ENCODE measurements at regions not wholly inside any gene's neighbourhood (a gene's known extent, or its start where the extent isn't known, plus 50 kb on each side); places are given as distances from the start of the nearest gene placed in this dataset.

GRCh38 chr1:199700551-199700950 lies 327.0 kb upstream of the NR5A2 start:
- in situ Hi-C loops (cut with MboI; ENCODE audit: low pct_unique_long_range_greater_than_20kb, low sequenced_read_pairs, unreplicated experiment), result no loop called here
- TF ChIP-seq CTCF (IDR thresholded peaks at IDR 0.05; ENCODE audit: extremely low read depth, insufficient read depth, missing control alignments), result no peak
- DNase-seq (ENCODE audit: low spot score), result no peak

GRCh38 chr1:199701726-199702125 lies 325.8 kb upstream of the NR5A2 start:
- TF ChIP-seq CTCF (IDR thresholded peaks at IDR 0.05; ENCODE audit: extremely low read depth, insufficient read depth, missing control alignments), result no peak
- no peak for DNase-seq (ENCODE audit: low spot score)
- in situ Hi-C loops (cut with MboI; ENCODE audit: low pct_unique_long_range_greater_than_20kb, low sequenced_read_pairs, unreplicated experiment), result no loop called here

- in situ Hi-C loops (cut with MboI; ENCODE audit: low pct_unique_long_range_greater_than_20kb, low sequenced_read_pairs, unreplicated experiment), result no loop called here
- DNase-seq (ENCODE audit: low spot score), result no peak
- TF ChIP-seq CTCF (IDR thresholded peaks at IDR 0.05; ENCODE audit: extremely low read depth, insufficient read depth, missing control alignments), result no peak
These were observed 323.3 kb upstream of the NR5A2 start for GRCh38 chr1:199704231-199704630.

- in situ Hi-C loops (cut with MboI; ENCODE audit: low pct_unique_long_range_greater_than_20kb, low sequenced_read_pairs, unreplicated experiment), result no loop called here
- DNase-seq (ENCODE audit: low spot score), result no peak
- TF ChIP-seq CTCF (IDR thresholded peaks at IDR 0.05; ENCODE audit: extremely low read depth, insufficient read depth, missing control alignments), result no peak
These were observed 321.7 kb upstream of the NR5A2 start for GRCh38 chr1:199705825-199706224.

GRCh38 chr1:199706826-199707606 lies 320.5 kb upstream of the NR5A2 start:
- in situ Hi-C loops (cut with MboI; ENCODE audit: low pct_unique_long_range_greater_than_20kb, low sequenced_read_pairs, unreplicated experiment), result no loop called here
- TF ChIP-seq CTCF (IDR thresholded peaks at IDR 0.05; ENCODE audit: extremely low read depth, insufficient read depth, missing control alignments), result no peak
- DNase-seq (ENCODE audit: low spot score), result no peak

- no peak for TF ChIP-seq CTCF (IDR thresholded peaks at IDR 0.05; ENCODE audit: extremely low read depth, insufficient read depth, missing control alignments)
- no peak for DNase-seq (ENCODE audit: low spot score)
These were observed 316.5 kb upstream of the NR5A2 start for GRCh38 chr1:199710974-199711373.

More at GRCh38 chr1:199710974-199711373, 316.5 kb upstream of the NR5A2 start:
- in situ Hi-C loops (cut with MboI; ENCODE audit: low pct_unique_long_range_greater_than_20kb, low sequenced_read_pairs, unreplicated experiment), result no loop called here

Measured in GM13977 (cell line).